Activated effector memory CD4-positive, alpha-beta T cell treated with anti-CD3 and anti-CD28 coated beads, Interleukin-2, amount 50 U/mL, for 16 hours (primary cell): ENCODE measurements at regions not wholly inside any gene's neighbourhood (a gene's known extent, or its start where the extent isn't known, plus 50 kb on each side); places are given as distances from the start of the nearest gene placed in this dataset.

ENCODE experiments used
- DNase-seq: peaks from one replicate; pipeline ENCODE4 v3.0.0-alpha.2; 2020

GRCh38 chr14:51307551-51307950, 67.5 kb downstream of the TMX1 start:
- no peak for DNase-seq

- no peak for DNase-seq
Observed at GRCh38 chr14:51308866-51309265, 68.8 kb downstream of the TMX1 start.

GRCh38 chr14:51310505-51310944, 70.5 kb downstream of the TMX1 start:
- DNase-seq: no peak

- DNase-seq: no peak
Observed at GRCh38 chr14:51314321-51315015, 74.4 kb downstream of the TMX1 start.

GRCh38 chr14:51317373-51317772, 77.3 kb downstream of the TMX1 start:
- no peak for DNase-seq

GRCh38 chr14:51318813-51319597, 79.0 kb downstream of the TMX1 start:
- DNase-seq: no peak

GRCh38 chr14:51321036-51321435, 81.0 kb downstream of the TMX1 start:
- no peak for DNase-seq

- no peak for DNase-seq
Observed at GRCh38 chr14:51323492-51323891, 83.4 kb downstream of the TMX1 start.

- no peak for DNase-seq
Observed at GRCh38 chr14:51327376-51327775, 87.3 kb downstream of the TMX1 start.

GRCh38 chr14:51328064-51328771, 88.2 kb downstream of the TMX1 start:
- no peak for DNase-seq

- DNase-seq: no peak
Observed at GRCh38 chr14:51328772-51329353, 88.8 kb downstream of the TMX1 start.

- DNase-seq: no peak
Observed at GRCh38 chr14:51331486-51332367, 91.7 kb downstream of the TMX1 start.

- DNase-seq: no peak
Observed at GRCh38 chr14:51333299-51333698, 93.3 kb downstream of the TMX1 start.

- DNase-seq: no peak
Observed at GRCh38 chr14:51333901-51334521, 94.0 kb downstream of the TMX1 start.

- DNase-seq: no peak
Observed at GRCh38 chr14:51334566-51334965, 94.5 kb downstream of the TMX1 start.

- no peak for DNase-seq
Observed at GRCh38 chr14:51335531-51335930, 95.5 kb downstream of the TMX1 start.

GRCh38 chr14:51335961-51336723, 96.1 kb downstream of the TMX1 start:
- no peak for DNase-seq

GRCh38 chr14:51336734-51337133, 96.7 kb downstream of the TMX1 start:
- DNase-seq: no peak

- no peak for DNase-seq
Observed at GRCh38 chr14:51337520-51337919, 97.5 kb downstream of the TMX1 start.

GRCh38 chr14:51341338-51341737, 101.3 kb downstream of the TMX1 start:
- DNase-seq: no peak

- no peak for DNase-seq
Observed at GRCh38 chr14:51342226-51342625, 102.2 kb downstream of the TMX1 start.
